ENCODE measurements at regions not wholly inside any gene's neighbourhood (a gene's known extent, or its start where the extent isn't known, plus 50 kb on each side); places are given as distances from the start of the nearest gene placed in this dataset.

GRCh38 chr2:85952196-85952734, 63.5 kb upstream of the ST3GAL5 start (continued):
- TF ChIP-seq REST (IDR thresholded peaks at IDR 0.05; ENCODE audit: unreplicated experiment) (no peak), EZH2phosphoT487 (IDR thresholded peaks at IDR 0.05; ENCODE audit: unreplicated experiment) (no peak), ETS1 (IDR thresholded peaks at IDR 0.05) (no peak), ZNF331 (CRISPR knock-in tag; IDR thresholded peaks at IDR 0.05; ENCODE audit: low read depth) (no peak), CTCF (conservative IDR thresholded peaks at IDR 0.05; ENCODE audit: low read depth in 2 of 2) (no peak), JUNB (IDR thresholded peaks at IDR 0.05; ENCODE audit: unreplicated experiment) (no peak), EZH2 (IDR thresholded peaks at IDR 0.05; ENCODE audit: low read depth, unreplicated experiment) (no peak), NANOG (IDR thresholded peaks at IDR 0.05; ENCODE audit: borderline replicate concordance) (no peak)

- no peak overlapping the region for H3K27ac Mint-ChIP-seq
- peaks cover 4% of the 10 kb centered on the region; the same call in 1 of the 2 replicates for H3K9me2 ChIP-seq (ENCODE audit: insufficient read depth)
- no peaks in the 10 kb centered on the region for H3K27me3 ChIP-seq (ENCODE audit: insufficient read depth)
- no peak overlapping the region for H3K4me2 ChIP-seq
- H3F3A ChIP-seq (replicated peaks; ENCODE audit: low read depth) = no peaks in the 10 kb centered on the region
- H3K4me3 Mint-ChIP-seq = no peak overlapping the region
- H3K27me3 Mint-ChIP-seq (ENCODE audit: insufficient read depth, low read depth, poor library complexity) = peaks cover 12% of the 10 kb centered on the region
- H4K20me1 ChIP-seq (replicated peaks; ENCODE audit: insufficient read depth) = no peaks in the 10 kb centered on the region
- DNase-seq (ENCODE audit: low spot score) (no peak), ATAC-seq (no peak)
- H3K27ac ChIP-seq (ENCODE audit: low read depth) = no peak overlapping the region
- TF ChIP-seq ZNF462 (CRISPR knock-in tag; IDR thresholded peaks at IDR 0.05) = no peak
- TF ChIP-seq CREB1 (CRISPR knock-in tag; IDR thresholded peaks at IDR 0.05; ENCODE audit: low read depth) = no peak
- H3K36me3 Mint-ChIP-seq (ENCODE audit: low read depth) = no peaks in the 10 kb centered on the region; the same call in 2 of the 3 replicates
- H3K36me3 ChIP-seq (ENCODE audit: insufficient read depth) = no peaks in the 10 kb centered on the region
- H2AFZ ChIP-seq = no peak overlapping the region
- H3K4me3 ChIP-seq = no peak overlapping the region
- H3K4me1 ChIP-seq (ENCODE audit: insufficient read depth) = peaks cover 8% of the 10 kb centered on the region
- H3K79me2 ChIP-seq (replicated peaks; ENCODE audit: insufficient read depth) = no peaks in the 10 kb centered on the region
- H3K9me3 Mint-ChIP-seq = peaks cover 17% of the 10 kb centered on the region; the same call in 2 of the 3 replicates
- H3K4me1 Mint-ChIP-seq = peaks cover 9% of the 10 kb centered on the region; the same call in 2 of the 3 replicates
These were observed 62.7 kb upstream of the ST3GAL5 start for GRCh38 chr2:85951351-85952067.
